Fibroblast of lung (primary cell): ENCODE measurements at regions not wholly inside any gene's neighbourhood (a gene's known extent, or its start where the extent isn't known, plus 50 kb on each side); places are given as distances from the start of the nearest gene placed in this dataset.

Experiments used
- EZH2 ChIP-seq: IDR thresholded peaks from 2 replicates; pipeline ENCODE4 v1.5.1; 2012; ENCODE audit warnings: low read length, control low read depth, mild to moderate bottlenecking; ENCODE audit errors: missing control alignments
- TF ChIP-seq, protein P1 (sequence below), 2 donors: IDR thresholded peaks in 1 of 2; conservative IDR thresholded peaks in 1 of 2; 1 replicate in 1 of 2; 2 replicates in 1 of 2; pipeline ENCODE4 v1.5.1; 2011 to 2012; ENCODE audit warnings: low read length in 2 of 2, control low read depth in 1 of 2, inconsistent platforms in 1 of 2, low read depth in 1 of 2, mild to moderate bottlenecking in 1 of 2

DNA sequence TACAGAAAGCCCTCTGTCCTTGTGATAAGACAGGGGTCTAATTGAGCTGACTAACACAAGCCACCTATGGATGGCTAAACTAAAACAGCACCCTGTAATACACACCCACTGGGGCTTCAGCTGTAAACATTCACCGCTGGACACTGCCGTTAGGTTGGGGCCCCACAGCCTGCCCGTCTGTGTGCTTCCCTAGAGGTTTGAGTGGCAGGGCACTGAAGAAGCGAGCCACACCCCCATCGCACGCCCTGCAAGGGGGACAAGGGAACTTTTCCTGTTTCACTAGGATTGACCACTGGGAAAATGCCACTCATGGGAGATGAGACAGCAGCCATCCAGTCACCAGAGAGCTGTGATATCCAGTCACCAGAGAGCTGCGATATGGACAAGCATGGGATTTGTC is 335.7 kb upstream of the CFAP20DC start:
- TF ChIP-seq, protein P1, sequence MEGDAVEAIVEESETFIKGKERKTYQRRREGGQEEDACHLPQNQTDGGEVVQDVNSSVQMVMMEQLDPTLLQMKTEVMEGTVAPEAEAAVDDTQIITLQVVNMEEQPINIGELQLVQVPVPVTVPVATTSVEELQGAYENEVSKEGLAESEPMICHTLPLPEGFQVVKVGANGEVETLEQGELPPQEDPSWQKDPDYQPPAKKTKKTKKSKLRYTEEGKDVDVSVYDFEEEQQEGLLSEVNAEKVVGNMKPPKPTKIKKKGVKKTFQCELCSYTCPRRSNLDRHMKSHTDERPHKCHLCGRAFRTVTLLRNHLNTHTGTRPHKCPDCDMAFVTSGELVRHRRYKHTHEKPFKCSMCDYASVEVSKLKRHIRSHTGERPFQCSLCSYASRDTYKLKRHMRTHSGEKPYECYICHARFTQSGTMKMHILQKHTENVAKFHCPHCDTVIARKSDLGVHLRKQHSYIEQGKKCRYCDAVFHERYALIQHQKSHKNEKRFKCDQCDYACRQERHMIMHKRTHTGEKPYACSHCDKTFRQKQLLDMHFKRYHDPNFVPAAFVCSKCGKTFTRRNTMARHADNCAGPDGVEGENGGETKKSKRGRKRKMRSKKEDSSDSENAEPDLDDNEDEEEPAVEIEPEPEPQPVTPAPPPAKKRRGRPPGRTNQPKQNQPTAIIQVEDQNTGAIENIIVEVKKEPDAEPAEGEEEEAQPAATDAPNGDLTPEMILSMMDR (conservative IDR thresholded peaks at IDR 0.05 in 1 of 2, IDR thresholded peaks at IDR 0.05 in 1 of 2; ENCODE audit: low read depth in 1 of 2, low read length in 2 of 2): no peak
- TF ChIP-seq EZH2: no peak
